GM13977 (cell line): ENCODE measurements at regions not wholly inside any gene's neighbourhood (a gene's known extent, or its start where the extent isn't known, plus 50 kb on each side); places are given as distances from the start of the nearest gene placed in this dataset.

Experiments used
- DNase-seq: peaks from one replicate; pipeline ENCODE4 v3.0.0; 2012; ENCODE audit warnings: low spot score
- in situ Hi-C: fragments of 300-500 bp; cut with MboI; formaldehyde crosslinking; loops from one replicate; pipeline ENCODE4 v1.12.0; 2022; ENCODE audit warnings: low sequenced_read_pairs, low pct_unique_long_range_greater_than_20kb, mixed read lengths, inconsistent platforms; ENCODE audit not compliant: unreplicated experiment
- TF ChIP-seq, protein P1 (sequence below): IDR thresholded peaks from 2 replicates; pipeline ENCODE4 v1.5.1; 2012; ENCODE audit warnings: mild to moderate bottlenecking, control low read depth; ENCODE audit not compliant: insufficient read depth; ENCODE audit errors: extremely low read depth, missing control alignments

DNA sequence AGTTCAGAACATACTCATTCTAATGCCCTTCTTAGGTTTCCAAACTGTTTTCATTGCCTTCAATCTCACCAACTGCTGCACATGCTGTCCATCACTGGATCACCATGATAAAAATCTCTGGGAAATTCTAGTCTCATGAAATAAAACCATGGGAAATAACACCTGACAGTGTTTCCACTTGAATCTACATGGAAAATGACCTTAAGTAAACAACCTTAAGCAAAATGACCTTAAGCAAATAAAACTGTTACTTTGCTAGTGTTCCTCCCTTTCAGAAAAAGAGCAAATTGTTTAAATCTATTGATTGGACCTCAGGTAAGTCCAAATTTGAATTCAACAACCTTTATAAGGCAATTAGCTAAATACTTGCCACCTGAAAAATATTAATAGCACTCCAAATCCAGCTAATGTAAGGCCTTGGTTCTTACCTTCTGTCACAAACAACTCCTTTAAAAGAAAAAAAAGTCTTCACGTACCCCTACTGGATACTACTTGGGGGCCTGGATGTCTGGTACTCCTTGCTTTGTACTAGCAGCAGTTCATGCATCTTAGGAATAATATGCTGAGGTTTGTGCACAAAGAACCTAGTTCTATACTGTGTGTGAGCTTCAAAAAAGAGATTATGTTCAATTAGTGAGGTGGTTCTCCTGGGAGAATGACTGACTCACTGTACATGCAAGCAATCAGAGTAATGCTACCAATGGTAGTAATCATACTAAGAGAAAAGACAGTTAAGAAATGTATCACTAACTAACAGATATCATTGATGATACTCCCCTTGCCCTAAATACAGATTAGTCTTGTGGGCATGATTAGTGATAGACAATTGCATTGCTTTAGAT, 630.4 kb downstream of the PSAT1 start:
- TF ChIP-seq, protein P1, sequence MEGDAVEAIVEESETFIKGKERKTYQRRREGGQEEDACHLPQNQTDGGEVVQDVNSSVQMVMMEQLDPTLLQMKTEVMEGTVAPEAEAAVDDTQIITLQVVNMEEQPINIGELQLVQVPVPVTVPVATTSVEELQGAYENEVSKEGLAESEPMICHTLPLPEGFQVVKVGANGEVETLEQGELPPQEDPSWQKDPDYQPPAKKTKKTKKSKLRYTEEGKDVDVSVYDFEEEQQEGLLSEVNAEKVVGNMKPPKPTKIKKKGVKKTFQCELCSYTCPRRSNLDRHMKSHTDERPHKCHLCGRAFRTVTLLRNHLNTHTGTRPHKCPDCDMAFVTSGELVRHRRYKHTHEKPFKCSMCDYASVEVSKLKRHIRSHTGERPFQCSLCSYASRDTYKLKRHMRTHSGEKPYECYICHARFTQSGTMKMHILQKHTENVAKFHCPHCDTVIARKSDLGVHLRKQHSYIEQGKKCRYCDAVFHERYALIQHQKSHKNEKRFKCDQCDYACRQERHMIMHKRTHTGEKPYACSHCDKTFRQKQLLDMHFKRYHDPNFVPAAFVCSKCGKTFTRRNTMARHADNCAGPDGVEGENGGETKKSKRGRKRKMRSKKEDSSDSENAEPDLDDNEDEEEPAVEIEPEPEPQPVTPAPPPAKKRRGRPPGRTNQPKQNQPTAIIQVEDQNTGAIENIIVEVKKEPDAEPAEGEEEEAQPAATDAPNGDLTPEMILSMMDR: no peak
- in situ Hi-C loops: no loop called here
- DNase-seq: no peak

DNA sequence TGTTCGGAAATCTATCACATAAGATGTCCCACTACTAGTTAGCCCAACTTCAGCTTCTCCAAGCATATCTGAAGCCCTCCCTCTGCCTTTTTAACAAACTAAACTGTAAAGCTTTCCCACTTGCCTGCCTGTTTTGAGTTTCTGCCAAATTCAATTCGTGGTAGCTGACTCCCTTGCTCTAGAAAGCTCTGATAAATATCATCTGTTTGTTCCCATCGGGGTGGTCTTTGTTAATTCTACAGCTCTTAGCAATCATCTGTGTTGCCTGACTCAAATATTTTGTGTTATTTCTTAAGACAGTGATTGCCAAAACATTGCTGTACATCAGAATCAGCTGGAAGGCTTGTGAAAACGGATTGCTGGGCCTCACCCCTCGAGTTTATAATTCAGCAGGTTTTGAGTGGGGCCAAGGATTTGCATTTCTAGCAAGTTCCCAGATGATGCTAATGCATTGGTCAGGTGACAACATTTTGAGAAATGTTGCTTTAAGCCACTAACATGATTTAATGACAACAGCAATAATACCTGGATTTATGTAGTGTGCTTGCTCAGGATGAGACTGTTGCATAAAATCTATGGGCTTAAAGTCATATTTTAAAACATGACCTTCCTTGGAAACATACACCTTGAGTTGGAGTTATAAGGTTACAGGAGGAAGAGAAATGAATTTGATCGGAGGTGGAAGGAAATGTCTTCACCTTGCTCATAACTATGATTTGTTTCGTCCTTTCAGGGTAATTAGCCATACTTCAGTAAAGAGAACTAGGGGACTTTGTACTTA, 631.9 kb downstream of the PSAT1 start:
- TF ChIP-seq, protein P1: no peak
- in situ Hi-C loops: no loop called here
- no peak for DNase-seq

DNA sequence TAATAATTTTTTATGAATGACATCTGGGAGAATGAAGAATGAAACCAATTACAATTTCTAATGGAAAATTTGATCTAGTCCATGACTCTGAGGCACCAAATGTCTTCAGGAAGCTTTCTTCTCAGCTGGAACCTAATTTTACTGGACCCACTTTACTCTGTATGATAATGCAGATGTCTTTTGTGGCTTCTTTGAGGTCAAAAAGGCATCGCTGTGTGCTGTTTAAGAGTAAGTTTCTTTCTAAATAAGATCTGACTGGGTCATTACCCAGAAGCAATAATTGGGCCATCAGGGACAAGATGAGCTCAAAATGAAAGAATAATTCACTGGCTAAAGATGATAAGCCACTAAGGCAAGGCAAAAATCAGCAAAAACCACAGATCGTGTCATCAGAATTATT, 633.4 kb downstream of the PSAT1 start:
- no peak for DNase-seq
- in situ Hi-C loops: no loop called here
- TF ChIP-seq, protein P1: no peak

DNA sequence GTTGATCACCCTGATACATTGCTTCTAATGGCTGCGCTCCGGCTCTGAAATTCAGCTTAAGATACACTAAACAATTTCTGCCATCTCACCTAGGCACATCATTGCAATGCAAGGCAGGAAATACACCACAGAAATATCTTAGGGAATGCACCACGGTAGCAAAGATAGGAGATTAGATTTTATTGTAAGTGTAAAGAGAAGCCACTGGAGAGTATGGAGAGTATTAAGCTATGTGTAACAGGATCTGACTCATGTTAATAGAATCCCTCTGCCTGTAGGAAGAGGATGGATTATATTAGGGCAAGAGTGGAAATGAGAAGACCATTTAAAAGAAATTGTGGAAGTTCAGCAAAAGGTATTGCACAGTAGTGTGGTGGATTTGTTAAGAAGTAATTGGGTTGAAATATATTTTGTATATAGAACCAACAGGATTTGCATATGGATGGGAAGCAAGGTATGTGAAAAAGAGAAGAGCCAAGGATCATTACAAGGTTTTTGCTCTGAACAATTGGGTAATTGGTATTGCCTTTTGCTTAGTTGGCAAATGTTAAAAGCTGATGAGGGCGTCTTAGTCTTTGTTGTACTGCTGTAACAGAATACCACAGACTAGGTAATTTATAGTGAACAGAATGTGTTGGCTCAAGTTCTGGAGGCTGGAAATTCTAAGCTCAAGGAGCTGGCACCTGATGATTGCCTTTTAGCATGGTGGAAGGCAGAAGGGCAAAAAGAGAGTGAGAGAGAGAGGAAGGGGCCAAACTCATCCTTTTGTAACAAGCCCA, 636.1 kb downstream of the PSAT1 start:
- in situ Hi-C loops: no loop called here
- no peak for DNase-seq
- TF ChIP-seq, protein P1: no peak

DNA sequence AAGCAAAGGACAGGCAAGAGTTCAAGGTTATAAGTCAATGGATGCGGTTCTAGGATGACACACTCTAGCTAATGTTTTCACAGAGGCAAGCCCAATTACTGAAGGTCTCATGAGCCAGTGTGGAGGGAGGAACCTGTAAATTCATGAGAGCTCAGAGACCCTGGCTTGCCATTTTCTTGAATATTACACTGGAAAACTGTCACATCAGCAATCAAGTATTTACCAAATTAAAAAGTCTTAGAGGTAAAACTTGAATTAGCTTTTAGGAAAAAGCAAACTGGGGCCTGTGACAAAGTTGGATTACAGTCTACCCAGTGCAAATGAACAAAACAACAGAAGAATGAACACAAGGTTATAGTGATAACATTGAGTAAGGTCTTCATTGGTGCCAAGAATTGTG, 636.9 kb upstream of the TLE4 start:
- in situ Hi-C loops: no loop called here
- DNase-seq: no peak
- TF ChIP-seq, protein P1: no peak

DNA sequence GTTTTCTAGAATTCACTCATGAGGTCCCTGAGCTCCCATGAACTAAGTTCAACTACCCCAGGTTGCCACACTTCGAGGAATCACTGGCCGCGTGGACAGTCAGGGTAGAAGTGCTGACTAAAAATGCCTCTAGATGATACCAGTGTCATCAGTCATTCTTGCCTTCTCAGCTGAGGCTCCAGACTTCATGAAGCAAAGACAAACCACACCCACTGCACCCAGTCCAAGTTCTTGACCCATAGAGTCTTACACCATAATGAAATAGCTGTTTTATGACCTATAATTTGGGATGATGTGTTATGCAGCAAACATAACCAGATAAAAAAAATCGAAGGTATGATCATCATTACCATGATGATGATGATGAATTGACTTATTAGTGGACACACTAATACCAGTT, 632.9 kb upstream of the TLE4 start:
- no peak for DNase-seq
- in situ Hi-C loops: no loop called here

More for the DNA sequence above, 632.9 kb upstream of the TLE4 start:
- TF ChIP-seq, protein P1: no peak
